Epithelial cell of prostate (primary cell): ENCODE measurements at regions not wholly inside any gene's neighbourhood (a gene's known extent, or its start where the extent isn't known, plus 50 kb on each side); places are given as distances from the start of the nearest gene placed in this dataset.
"Not testable (repeated sequence)": the region's sequence is repeated elsewhere in the genome, so short reads cannot be mapped to it uniquely, and the experiment has no call there.

Experiments
- DNase-seq: peaks from one replicate; pipeline ENCODE4 v3.0.0-alpha.2; 2011; ENCODE audit warnings: low read depth, low spot score
- H3K27ac ChIP-seq: fragments of 450-650 bp; 2 replicates; pipeline ENCODE4 v1.5.1; 2017; ENCODE audit warnings: mild to moderate bottlenecking

- H3K27ac ChIP-seq = no peak overlapping the region
- no peak for DNase-seq
These were observed 115.3 kb upstream of the IRX2 start for GRCh38 chr5:2866662-2867372.

GRCh38 chr5:2865856-2866255 lies 114.4 kb upstream of the IRX2 start:
- DNase-seq = no peak
- no peak overlapping the region for H3K27ac ChIP-seq

DNA sequence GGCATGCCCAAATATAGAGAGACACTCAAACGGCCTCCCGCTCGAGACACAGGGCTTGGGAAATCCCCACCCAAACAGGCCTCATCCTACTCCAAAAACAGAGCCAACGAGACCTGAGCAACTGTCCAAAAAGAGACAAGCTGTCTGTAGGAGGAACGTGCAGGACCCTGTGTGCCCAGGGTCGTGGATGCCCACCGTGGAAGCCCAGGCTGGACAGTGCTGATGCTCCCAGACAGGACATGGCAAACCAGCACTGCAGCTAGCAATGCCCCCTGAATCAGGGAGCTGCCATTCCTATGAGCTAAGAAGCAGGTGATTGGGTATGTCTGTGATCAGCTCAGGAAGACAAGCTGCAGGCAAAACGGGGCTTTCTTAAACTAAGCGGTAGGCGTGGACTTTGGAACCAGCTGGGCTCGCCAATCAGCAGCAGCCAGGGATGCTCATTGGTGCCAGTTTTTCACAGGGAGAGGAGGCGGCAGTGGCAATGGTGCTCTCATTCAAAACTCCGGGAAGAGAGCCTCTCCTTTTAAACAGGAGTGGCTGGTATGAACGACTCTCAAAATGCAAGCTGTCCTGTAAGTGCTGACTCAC lies 113.1 kb upstream of the IRX2 start:
- no peak for DNase-seq
- H3K27ac ChIP-seq = no peak overlapping the region

- no peak for DNase-seq
- no peak overlapping the region for H3K27ac ChIP-seq
These were observed 112.4 kb upstream of the IRX2 start for GRCh38 chr5:2863675-2864433.

DNA sequence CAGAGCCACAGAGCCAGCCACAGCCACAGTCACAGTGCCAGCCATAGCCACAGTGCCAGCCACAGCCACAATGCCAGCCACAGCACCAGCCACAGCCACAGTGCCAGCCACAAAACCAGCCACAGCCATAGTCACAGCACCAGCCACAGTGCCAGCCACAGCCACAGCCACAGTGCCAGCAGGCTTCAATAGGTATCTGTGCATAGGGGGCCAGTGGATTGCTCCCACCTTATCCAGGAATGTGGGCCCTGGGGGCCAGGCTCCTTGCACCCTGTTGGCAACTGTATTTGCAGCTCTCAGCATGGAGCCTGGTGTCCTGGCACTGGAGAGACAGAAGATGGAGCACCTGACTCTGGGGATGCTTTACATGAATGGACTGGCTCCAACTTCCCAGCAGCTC lies 111.7 kb upstream of the IRX2 start:
- no peak overlapping the region for H3K27ac ChIP-seq
- no peak for DNase-seq

GRCh38 chr5:2862176-2862575 lies 110.7 kb upstream of the IRX2 start:
- not testable (repeated sequence) for DNase-seq, H3K27ac ChIP-seq

- no peak overlapping the region for H3K27ac ChIP-seq
- no peak for DNase-seq
These were observed 110.1 kb upstream of the IRX2 start for GRCh38 chr5:2861605-2862004.

DNA sequence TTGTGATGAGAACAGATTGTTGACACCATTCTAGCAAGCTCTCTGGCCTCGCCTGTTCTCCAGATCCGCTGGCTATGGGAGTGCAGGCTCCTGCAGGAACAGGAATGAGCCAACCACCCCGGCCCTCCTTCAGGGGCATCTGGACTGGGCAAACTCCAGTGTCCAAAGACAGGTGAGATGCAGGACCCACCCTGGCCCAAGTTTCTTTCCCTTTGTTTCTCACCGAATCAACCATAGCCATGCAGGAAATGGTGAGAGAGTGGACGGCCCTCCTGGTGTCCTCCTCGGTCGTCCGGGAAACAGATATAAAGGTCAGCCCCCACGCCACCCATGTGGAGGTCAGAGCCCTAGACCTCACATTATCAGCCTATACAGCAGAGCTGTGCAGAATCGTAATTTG lies 108.6 kb upstream of the IRX2 start:
- no peak for DNase-seq
- no peak overlapping the region for H3K27ac ChIP-seq

- no peak overlapping the region for H3K27ac ChIP-seq
- no peak for DNase-seq
These were observed 106.4 kb upstream of the IRX2 start for GRCh38 chr5:2857837-2858236.

- no peak for DNase-seq
- no peak overlapping the region for H3K27ac ChIP-seq
These were observed 104.7 kb upstream of the IRX2 start for GRCh38 chr5:2856206-2856605.

DNA sequence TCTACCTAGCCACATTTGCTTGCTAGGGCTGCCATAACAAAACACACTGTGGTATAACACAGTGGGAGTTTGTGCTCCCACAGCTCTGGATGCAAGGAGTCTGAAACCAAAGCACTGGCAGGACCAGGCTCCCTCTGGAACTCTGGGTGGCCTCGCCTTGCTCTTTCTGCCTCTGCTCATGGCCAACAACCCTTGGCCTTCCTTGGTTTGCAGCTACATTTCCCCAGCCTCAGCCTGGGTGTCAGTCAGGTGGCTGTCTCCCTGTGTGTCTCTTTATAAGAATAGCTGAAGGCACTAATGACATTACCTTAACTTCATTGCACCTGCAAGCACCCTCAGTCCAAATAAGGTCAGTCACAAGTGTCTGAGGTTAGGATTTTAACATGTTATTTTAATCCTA lies 101.0 kb upstream of the IRX2 start:
- no peak for DNase-seq
- no peak overlapping the region for H3K27ac ChIP-seq

DNA sequence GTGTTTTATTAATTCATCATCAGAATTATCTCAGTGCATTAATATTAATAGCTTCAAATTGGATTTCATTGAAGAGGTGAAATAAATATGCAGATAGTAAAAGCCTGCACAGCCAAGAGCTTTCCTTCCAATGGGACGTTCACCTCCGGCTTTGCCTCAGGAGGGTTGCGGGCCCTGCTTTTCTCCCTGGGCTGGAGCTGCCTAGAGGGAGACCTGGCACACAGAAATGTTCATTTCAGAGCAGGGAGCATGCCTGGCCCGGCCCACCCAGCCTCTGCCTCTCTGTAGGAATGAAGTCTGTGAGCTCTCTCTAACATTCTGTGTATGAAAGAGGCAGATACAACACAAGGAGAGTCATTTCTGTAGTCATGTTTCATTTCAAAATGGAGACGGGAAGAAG lies 100.4 kb upstream of the IRX2 start:
- DNase-seq = no peak

GRCh38 chr5:2849429-2849828 lies 98.0 kb upstream of the IRX2 start:
- no peak for DNase-seq
- no peak overlapping the region for H3K27ac ChIP-seq

More for the DNA sequence above, 100.4 kb upstream of the IRX2 start:
- H3K27ac ChIP-seq = no peak overlapping the region

DNA sequence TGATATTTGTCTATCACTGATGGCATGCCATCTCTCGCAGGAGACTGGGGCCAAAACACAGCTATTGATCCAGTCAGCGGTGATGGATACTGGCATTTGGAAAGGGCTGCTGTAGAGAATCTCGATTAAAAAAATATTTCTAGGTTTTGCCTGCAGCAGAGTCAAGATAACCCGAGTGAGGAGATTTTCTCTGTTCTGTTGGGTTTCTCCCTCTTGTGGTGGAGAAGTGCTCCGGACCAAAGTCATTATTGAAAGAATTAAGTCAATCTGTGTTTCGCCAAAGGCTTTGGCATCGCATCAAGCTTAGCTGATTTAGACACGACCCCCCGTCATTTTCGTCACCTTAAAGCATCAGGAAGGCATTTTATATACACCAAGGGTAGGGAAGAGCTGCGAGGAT lies 97.1 kb upstream of the IRX2 start:
- H3K27ac ChIP-seq = no peak overlapping the region
- no peak for DNase-seq

DNA sequence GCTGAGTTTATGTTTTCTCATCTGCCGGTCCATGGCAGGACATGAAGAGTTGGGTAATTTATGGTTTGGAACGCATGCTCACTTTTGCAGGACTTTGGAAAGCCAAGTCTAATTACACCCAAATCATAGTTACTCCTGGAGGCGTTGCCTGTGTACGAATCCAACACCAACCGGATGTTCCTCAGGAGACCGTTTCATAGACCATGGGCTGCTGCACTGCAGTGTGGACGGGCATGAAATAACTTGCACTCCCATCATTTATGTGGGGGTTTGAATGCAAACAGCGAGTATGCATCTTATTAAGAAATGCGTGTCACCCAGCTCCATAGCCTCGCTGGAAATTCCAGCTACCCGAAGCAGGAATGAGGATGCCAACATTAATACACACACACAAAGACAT lies 96.1 kb upstream of the IRX2 start:
- no peak for DNase-seq
- H3K27ac ChIP-seq = no peak overlapping the region

- DNase-seq = no peak
- no peak overlapping the region for H3K27ac ChIP-seq
These were observed 89.7 kb upstream of the IRX2 start for GRCh38 chr5:2841208-2841607.

DNA sequence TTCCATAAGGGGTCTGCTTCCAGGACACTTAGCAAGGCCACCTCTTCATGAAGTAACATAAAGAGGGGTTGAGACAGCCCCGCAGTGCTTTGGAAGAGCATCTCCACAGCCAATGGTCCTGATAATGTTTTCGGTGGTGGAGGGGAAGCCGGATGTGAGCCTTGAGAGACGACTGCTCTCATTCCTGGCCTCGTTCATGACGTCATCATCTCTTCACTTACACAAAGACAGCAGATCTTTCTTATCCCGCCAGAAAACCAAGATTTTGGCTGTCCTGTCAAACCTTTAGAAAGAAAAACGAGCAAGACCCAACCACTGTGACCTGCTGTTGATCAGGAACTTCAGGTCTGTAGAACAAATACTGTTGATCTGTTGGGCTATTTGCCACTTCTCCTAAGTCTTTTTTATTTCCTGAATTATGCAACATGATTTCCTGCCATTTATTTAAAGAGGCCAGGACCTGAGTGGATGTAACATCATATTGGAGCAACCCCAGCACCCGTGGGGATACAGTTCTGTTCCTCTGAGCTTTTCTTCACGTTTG lies 89.0 kb upstream of the IRX2 start:
- H3K27ac ChIP-seq = no peak overlapping the region
- no peak for DNase-seq

GRCh38 chr5:2836133-2836532 lies 84.7 kb upstream of the IRX2 start:
- no peak overlapping the region for H3K27ac ChIP-seq
- DNase-seq = no peak

DNA sequence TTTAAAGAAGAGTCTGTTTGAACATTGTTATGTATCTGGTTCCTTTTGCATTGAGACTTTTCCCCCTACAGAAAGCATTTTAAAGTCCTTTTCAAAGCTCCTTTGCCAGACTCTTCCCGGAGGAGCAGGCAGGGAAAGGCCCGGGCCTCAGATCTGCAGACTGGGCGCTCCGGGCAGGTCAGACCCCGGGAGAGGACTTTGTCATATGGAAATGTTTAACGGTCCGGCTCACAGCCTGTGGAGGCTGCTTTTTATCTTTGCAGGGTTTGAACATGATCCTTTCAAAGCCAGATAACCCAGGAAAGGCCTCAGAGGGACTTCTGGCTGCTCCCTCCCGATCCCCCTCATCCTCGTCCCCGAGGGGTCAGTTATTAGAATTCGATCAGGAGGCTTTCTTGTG lies 82.1 kb upstream of the IRX2 start:
- DNase-seq = no peak
- no peak overlapping the region for H3K27ac ChIP-seq

GRCh38 chr5:2832394-2832793 lies 80.9 kb upstream of the IRX2 start:
- no peak overlapping the region for H3K27ac ChIP-seq
- DNase-seq = no peak

DNA sequence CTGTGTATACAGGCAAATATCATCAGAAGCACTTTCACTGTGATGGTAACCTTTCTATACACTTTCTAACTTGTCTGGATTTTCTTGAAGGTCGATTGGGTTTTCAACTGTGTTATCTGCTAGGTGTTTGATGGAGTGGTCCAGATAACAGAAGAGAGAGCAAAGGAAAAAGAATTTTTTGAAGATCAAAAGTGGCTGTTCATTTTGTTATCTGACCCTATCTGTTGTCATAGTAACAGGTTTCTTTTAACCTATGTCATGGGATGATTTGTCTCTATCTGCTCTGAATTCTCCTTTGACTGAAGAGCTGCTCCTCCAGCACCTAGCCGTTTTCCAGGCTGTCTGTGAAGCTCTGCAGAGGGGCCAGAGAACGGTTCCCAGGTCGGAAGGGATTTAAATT lies 77.8 kb upstream of the IRX2 start:
- no peak overlapping the region for H3K27ac ChIP-seq
- no peak for DNase-seq
